Left ventricle myocardium inferior (tissue), 1 donor: ENCODE measurements at regions not wholly inside any gene's neighbourhood (a gene's known extent, or its start where the extent isn't known, plus 50 kb on each side); places are given as distances from the start of the nearest gene placed in this dataset.

Experiments used
- DNase-seq: peaks from one replicate; pipeline ENCODE4 v3.0.0-alpha.2; 2020
- H3K27ac ChIP-seq: fragments of 200-600 bp; replicated peaks from 2 replicates; pipeline ENCODE4 v1.8.0; 2021
- H3K27me3 ChIP-seq: fragments of 200-600 bp; 2 replicates; pipeline ENCODE4 v1.8.0; 2021; ENCODE audit warnings: low read depth
- H3K36me3 ChIP-seq: fragments of 200-600 bp; 2 replicates; pipeline ENCODE4 v1.8.0; 2021
- H3K4me1 ChIP-seq: fragments of 200-600 bp; 2 replicates; pipeline ENCODE4 v1.8.0; 2021
- H3K4me3 ChIP-seq: fragments of 200-600 bp; 2 replicates; pipeline ENCODE4 v1.8.0; 2021; ENCODE audit warnings: mild to moderate bottlenecking, moderate library complexity
- H3K9me3 ChIP-seq: fragments of 200-600 bp; replicated peaks from 2 replicates; pipeline ENCODE4 v1.8.0; 2021
- intact Hi-C: fragments of 100-400 bp; cut with micrococcal nuclease; formaldehyde crosslinking; loops from one replicate; pipeline ENCODE4 v1.11.0; 2022
- TF ChIP-seq, protein P1 (sequence below): fragments of 200-600 bp; IDR thresholded peaks from 2 replicates; pipeline ENCODE4 v1.8.0; 2021; ENCODE audit warnings: antibody characterized with exemption, mild to moderate bottlenecking, borderline replicate concordance
- donor health status: DM: no; HTN: yes; CAD: no; lungs with severe emphysema.

DNA sequence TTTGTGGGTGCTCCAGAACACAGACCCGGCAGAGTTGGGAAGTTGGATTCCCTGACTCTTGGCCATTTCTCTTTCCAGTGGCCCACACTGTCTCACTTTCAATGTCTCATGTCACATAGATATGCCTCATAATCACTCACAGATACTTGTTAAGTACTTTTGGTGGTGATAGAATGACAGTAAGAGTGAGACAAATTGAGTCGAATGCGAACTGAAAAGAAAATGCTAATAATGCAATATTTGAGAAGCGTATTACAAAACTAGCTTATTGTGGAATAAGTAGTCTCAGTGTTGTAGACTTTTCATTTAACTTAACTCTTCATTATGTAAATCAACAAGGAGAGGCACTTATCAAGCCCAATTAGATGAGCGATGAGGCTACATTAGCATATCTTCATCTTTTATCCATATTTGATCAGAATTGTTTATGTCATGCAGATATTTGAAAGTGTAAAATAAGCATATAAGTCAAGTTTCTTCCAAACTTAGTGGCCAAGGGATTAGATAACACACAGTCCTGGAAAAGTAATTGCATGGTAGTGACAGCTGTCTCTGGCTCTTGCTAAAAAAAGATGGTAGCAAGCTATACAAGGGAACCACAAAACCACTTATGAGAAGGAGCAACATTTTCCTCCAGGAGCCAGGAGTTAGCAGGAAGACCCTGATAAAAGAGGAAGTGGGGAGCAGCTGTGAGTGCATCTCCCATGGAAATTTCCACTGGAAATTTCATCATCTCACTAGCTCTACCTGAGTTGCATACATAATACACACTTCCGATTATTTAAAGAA is 243.6 kb downstream of the ARRDC4 start:
- Histone ChIP-seq H3K4me3 (no peak overlapping the region), H3K36me3 (no peaks in the 10 kb centered on the region), H3K4me1 (no peaks in the 10 kb centered on the region), H3K27me3 (peaks cover 36% of the 10 kb centered on the region), H3K9me3 (no peaks in the 10 kb centered on the region), H3K27ac (no peak overlapping the region)
- DNase-seq = no peak
- TF ChIP-seq, protein P1, sequence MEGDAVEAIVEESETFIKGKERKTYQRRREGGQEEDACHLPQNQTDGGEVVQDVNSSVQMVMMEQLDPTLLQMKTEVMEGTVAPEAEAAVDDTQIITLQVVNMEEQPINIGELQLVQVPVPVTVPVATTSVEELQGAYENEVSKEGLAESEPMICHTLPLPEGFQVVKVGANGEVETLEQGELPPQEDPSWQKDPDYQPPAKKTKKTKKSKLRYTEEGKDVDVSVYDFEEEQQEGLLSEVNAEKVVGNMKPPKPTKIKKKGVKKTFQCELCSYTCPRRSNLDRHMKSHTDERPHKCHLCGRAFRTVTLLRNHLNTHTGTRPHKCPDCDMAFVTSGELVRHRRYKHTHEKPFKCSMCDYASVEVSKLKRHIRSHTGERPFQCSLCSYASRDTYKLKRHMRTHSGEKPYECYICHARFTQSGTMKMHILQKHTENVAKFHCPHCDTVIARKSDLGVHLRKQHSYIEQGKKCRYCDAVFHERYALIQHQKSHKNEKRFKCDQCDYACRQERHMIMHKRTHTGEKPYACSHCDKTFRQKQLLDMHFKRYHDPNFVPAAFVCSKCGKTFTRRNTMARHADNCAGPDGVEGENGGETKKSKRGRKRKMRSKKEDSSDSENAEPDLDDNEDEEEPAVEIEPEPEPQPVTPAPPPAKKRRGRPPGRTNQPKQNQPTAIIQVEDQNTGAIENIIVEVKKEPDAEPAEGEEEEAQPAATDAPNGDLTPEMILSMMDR = no peak
- intact Hi-C loops = no loop called here

DNA sequence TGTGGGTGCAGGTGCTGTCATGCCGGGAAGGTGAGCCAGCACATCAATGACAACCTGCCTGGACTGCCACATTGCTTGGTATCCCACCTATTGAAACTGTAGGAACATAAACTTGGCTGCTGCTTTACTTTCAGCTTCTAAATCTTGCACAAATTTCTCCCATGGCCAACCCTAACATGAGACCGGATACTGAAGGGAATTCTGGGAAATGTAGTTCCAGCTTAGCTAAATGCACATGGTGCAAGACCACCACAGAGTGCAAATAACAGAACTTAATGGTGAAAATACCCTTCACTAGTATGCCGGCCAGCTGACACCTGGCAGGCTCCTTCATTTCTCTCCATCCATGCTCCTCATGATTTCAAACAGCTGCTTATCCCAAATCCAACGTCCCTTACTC is 247.4 kb downstream of the ARRDC4 start:
- H3K27ac ChIP-seq = no peak overlapping the region
- H3K27me3 ChIP-seq = peaks cover 19% of the 10 kb centered on the region
- no peak overlapping the region for H3K4me3 ChIP-seq
- TF ChIP-seq, protein P1 = no peak
- DNase-seq = no peak
- H3K36me3 ChIP-seq = no peaks in the 10 kb centered on the region
- intact Hi-C loops = no loop called here
- H3K4me1 ChIP-seq = no peaks in the 10 kb centered on the region
- no peaks in the 10 kb centered on the region for H3K9me3 ChIP-seq

DNA sequence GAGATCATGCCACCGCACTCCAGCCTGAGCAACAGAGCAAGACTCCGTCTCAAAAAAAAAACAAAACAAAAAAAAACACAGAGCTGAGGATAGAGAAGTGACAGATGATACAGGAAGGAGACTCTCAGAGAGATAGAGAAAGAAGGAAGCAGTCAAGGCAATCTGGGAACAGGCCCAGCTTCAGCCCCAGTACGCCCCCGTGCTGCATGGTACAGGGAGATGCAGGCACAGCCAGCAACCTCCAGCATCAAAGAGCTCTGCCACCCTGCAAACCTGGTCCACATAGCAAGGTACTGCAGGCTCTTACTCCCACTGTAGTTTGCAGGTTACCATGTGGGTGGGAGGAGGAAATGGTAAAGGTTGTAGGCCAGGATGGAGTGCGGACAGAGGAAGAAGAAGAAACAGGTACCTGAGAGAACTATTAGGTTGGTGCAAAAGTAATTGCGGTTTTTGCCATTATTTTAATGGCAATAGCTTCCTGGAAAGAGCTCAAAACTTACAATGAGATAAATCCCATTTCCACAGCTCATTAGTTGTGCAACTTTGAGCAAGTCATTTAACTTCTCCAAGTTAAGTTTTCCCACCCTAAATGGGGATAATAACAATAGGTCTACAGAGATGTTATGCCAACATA is 253.0 kb downstream of the ARRDC4 start:
- TF ChIP-seq, protein P1 = no peak
- intact Hi-C loops = no loop called here
- H3K36me3 ChIP-seq = no peaks in the 10 kb centered on the region
- H3K9me3 ChIP-seq = no peaks in the 10 kb centered on the region
- H3K4me3 ChIP-seq = no peak overlapping the region
- no peaks in the 10 kb centered on the region for H3K4me1 ChIP-seq
- no peaks in the 10 kb centered on the region for H3K27me3 ChIP-seq
- no peak overlapping the region for H3K27ac ChIP-seq
- DNase-seq = no peak

DNA sequence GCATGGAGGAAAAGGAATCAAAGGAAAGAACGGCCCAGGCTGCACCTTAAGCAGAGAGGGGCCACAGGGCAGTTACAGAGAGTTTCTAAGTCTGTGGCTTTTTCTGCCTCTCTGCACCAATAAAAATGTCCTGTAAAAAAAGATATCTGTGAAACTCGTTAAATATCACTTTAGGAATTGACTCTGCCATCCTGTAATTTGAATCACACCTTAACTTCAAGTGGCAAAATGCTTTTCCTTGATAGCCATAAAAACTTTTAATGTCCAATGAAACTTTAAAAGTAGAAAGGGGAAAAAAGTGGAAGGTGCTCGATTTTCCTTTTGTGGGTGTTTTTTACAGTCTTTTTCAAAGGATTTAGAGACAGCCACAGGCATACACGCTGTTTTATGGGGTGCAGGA is 255.7 kb downstream of the ARRDC4 start:
- no peaks in the 10 kb centered on the region for H3K36me3 ChIP-seq
- H3K27ac ChIP-seq = no peak overlapping the region
- intact Hi-C loops = no loop called here
- H3K9me3 ChIP-seq = no peaks in the 10 kb centered on the region
- TF ChIP-seq, protein P1 = no peak
- H3K4me1 ChIP-seq = no peaks in the 10 kb centered on the region
- DNase-seq = no peak
- H3K27me3 ChIP-seq = no peaks in the 10 kb centered on the region
- H3K4me3 ChIP-seq = no peak overlapping the region

DNA sequence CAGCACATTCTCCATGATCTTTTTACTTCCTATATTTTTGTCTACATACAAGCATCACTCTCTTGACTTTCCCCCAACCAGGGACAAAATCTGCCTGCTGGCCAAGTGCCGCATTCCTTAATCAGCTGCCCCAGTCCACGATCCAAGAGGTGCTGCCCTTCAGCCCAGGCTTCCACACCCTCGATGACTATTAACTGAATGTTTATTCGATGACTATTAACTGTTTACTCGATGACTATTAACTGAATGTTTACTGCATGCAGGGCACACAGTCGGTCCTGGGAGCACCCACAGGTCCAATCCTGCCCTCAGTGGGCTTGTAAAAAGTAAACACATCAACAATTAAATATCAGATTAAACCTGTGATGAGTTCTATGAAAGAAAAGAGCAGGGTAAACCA is 256.9 kb downstream of the ARRDC4 start:
- Histone ChIP-seq H3K36me3 (no peaks in the 10 kb centered on the region), H3K4me3 (no peak overlapping the region), H3K27me3 (no peaks in the 10 kb centered on the region), H3K27ac (no peak overlapping the region), H3K9me3 (no peaks in the 10 kb centered on the region), H3K4me1 (no peaks in the 10 kb centered on the region)
- intact Hi-C loops = no loop called here
- no peak for DNase-seq
- TF ChIP-seq, protein P1 = no peak
